T-cell (primary cell): ENCODE measurements at regions not wholly inside any gene's neighbourhood (a gene's known extent, or its start where the extent isn't known, plus 50 kb on each side); places are given as distances from the start of the nearest gene placed in this dataset.
"Not testable (repeated sequence)": the region's sequence is repeated elsewhere in the genome, so short reads cannot be mapped to it uniquely, and the experiment has no call there.

ENCODE experiments used
- ATAC-seq, 4 experiments: fragments of 200-7000 bp in 3 of 4; fragments of 150-1000 bp in 1 of 4; cut with Tn5 transposase; replicated peaks in 1 of 4; 1 replicate in 3 of 4; 2 replicates in 1 of 4; pipeline ENCODE4 v1.10.0; 2021; ENCODE audit warnings: moderate library complexity in 3 of 4, mild to moderate bottlenecking in 2 of 4, moderate number of reproducible peaks in 1 of 4
- CTCF ChIA-PET, 2 donors: fragments of 300-600 bp; sonication (Branson Sonifier 250); formaldehyde crosslinking; loops; one replicate each; lab custom pipeline; 2022; ENCODE audit warnings: antibody characterized with exemption in 2 of 2; lab: Charles Lee
- POLR2A ChIA-PET, 2 donors: fragments of 300-600 bp; sonication (Branson Sonifier 250); formaldehyde crosslinking; loops; one replicate each; lab custom pipeline; 2022; ENCODE audit warnings: antibody characterized with exemption in 2 of 2; lab: Charles Lee
- DNase-seq, 35 experiments: peaks; one replicate each; pipeline versions ENCODE4 v3.0.0 to v3.0.0-alpha.2; 2013 to 2023
- H3K27ac ChIP-seq: one replicate; pipeline ENCODE4 v1.5.1; 2013; ENCODE audit warnings: low read length
- H3K27me3 ChIP-seq, 2 experiments: replicated peaks in 1 of 2; 1 replicate in 1 of 2; 2 replicates in 1 of 2; pipeline versions ENCODE4 v1.6.1 to v1.7.0; 2013; ENCODE audit warnings: low read length in 1 of 2, mixed read lengths in 1 of 2; ENCODE audit not compliant: control insufficient read depth in 2 of 2, insufficient read depth in 2 of 2; ENCODE audit errors: extremely low read depth in 1 of 2
- H3K36me3 ChIP-seq, 2 donors: 1 replicate in 1 of 2; 2 replicates in 1 of 2; pipeline versions ENCODE4 v1.6.1 to v1.7.0; 2013; ENCODE audit warnings: low read length in 1 of 2; ENCODE audit not compliant: control insufficient read depth in 2 of 2, insufficient read depth in 1 of 2; ENCODE audit errors: extremely low read depth in 1 of 2
- H3K4me1 ChIP-seq, 2 experiments: 1 replicate in 1 of 2; 2 replicates in 1 of 2; pipeline versions ENCODE4 v1.6.1 to v1.7.0; 2013; ENCODE audit warnings: low read length in 2 of 2, mixed read lengths in 1 of 2; ENCODE audit not compliant: insufficient read depth in 2 of 2, control insufficient read depth in 1 of 2; ENCODE audit errors: extremely low read depth in 1 of 2
- H3K4me3 ChIP-seq, 2 donors: 1 replicate in 1 of 2; 2 replicates in 1 of 2; pipeline versions ENCODE4 v1.5.1 to v1.7.0; 2013; ENCODE audit warnings: mild to moderate bottlenecking in 2 of 2, low read length in 1 of 2, moderate library complexity in 1 of 2; ENCODE audit not compliant: control insufficient read depth in 1 of 2; ENCODE audit errors: extremely low read depth in 1 of 2
- H3K9me3 ChIP-seq: 2 replicates; pipeline ENCODE4 v1.7.0; 2013
- H3K27ac Mint-ChIP-seq, 2 donors: one replicate each; pipeline ENCODE4 v1.8.0; 2020 to 2021; ENCODE audit warnings: mild to moderate bottlenecking in 2 of 2, mixed read lengths in 2 of 2
- H3K27me3 Mint-ChIP-seq, 2 donors: one replicate each; pipeline ENCODE4 v1.8.0; 2021 to 2022; ENCODE audit warnings: mixed read lengths in 2 of 2
- H3K36me3 Mint-ChIP-seq: one replicate; pipeline ENCODE4 v1.8.0; 2021; ENCODE audit warnings: mixed read lengths
- H3K4me1 Mint-ChIP-seq, 3 donors: one replicate each; pipeline ENCODE4 v1.8.0; 2020 to 2022; ENCODE audit warnings: mixed read lengths in 3 of 3, mild to moderate bottlenecking in 1 of 3
- H3K4me3 Mint-ChIP-seq, 3 donors: one replicate each; pipeline ENCODE4 v1.8.0; 2020 to 2022; ENCODE audit warnings: mild to moderate bottlenecking in 3 of 3, mixed read lengths in 3 of 3, moderate library complexity in 3 of 3
- H3K9me3 Mint-ChIP-seq, 3 donors: one replicate each; pipeline ENCODE4 v1.8.0; 2020 to 2022; ENCODE audit warnings: mixed read lengths in 3 of 3
- WGBS: methylation state at CpG from one replicate; pipeline ENCODE4 v1.1.5; 2013; ENCODE audit warnings: missing lambda C conversion rate; ENCODE audit not compliant: insufficient coverage; 5-methylcytosine and 5-hydroxymethylcytosine counted together

DNA sequence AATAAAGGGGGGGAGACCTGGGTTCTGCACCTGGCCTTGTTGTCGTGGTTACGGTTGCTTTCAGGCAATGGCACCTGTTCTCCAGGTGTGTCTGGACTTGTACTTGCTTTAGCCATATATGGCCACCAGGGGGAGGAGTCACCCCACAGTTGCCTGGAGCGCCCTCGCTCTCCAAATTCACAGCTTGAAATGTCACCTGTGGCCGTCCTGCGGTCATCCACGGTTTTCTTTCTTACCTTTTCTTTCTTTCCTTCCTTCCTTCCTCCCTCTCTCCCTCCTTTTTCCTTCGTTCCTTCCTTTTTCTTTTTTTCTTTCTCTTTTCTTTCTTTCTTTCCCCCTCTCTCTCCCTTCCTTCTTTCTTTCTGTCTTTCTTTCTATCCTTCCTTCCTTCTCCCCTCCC, 157.2 kb upstream of the ZNF92 start:
- no peaks in the 10 kb centered on the region for H3K27me3 ChIP-seq
- no peak overlapping the region for H3K27ac Mint-ChIP-seq
- no peaks in the 10 kb centered on the region for H3K9me3 Mint-ChIP-seq
- no peak overlapping the region for H3K4me3 Mint-ChIP-seq
- ATAC-seq (peak; percentile 58 to 75 (median 66)), DNase-seq (peak in 34 of 35 experiments; percentile 11 to 79 (median 50))
- WGBS: 12% methylated on average over 8 of the region's 8 CpGs
- CTCF ChIA-PET: interaction anchor here (0.7 to 1.5 kb wide), 7 partner anchors 90 to 506 kb away, joined by 3 to 11 read pairs (median 4); no protein-coding TSS in a partner anchor
- peaks cover 4 to 9% (median 6%) of the 10 kb centered on the region in 3 donors for H3K4me1 Mint-ChIP-seq
- H3K4me1 ChIP-seq: no peaks in the 10 kb centered on the region
- no peaks in the 10 kb centered on the region for H3K36me3 ChIP-seq
- no peak overlapping the region for H3K27ac ChIP-seq
- POLR2A ChIA-PET: no interaction called here
- H3K36me3 Mint-ChIP-seq: no peaks in the 10 kb centered on the region
- H3K4me3 ChIP-seq: no peak overlapping the region
- peaks cover 0 to 3% of the 10 kb centered on the region in 2 donors for H3K27me3 Mint-ChIP-seq
- H3K9me3 ChIP-seq: no peaks in the 10 kb centered on the region

GRCh38 chr7:65213260-65213659, 160.4 kb upstream of the ZNF92 start:
- H3K27ac ChIP-seq, H3K36me3 Mint-ChIP-seq, H3K27ac Mint-ChIP-seq, H3K9me3 Mint-ChIP-seq, H3K27me3 Mint-ChIP-seq, H3K36me3 ChIP-seq, H3K4me3 ChIP-seq, POLR2A ChIA-PET, H3K4me1 Mint-ChIP-seq, CTCF ChIA-PET, H3K27me3 ChIP-seq, H3K4me1 ChIP-seq, H3K9me3 ChIP-seq, H3K4me3 Mint-ChIP-seq, DNase-seq, ATAC-seq: not testable (repeated sequence)
- no CpG with 5 or more reads among the region's 1 CpG for WGBS

DNA sequence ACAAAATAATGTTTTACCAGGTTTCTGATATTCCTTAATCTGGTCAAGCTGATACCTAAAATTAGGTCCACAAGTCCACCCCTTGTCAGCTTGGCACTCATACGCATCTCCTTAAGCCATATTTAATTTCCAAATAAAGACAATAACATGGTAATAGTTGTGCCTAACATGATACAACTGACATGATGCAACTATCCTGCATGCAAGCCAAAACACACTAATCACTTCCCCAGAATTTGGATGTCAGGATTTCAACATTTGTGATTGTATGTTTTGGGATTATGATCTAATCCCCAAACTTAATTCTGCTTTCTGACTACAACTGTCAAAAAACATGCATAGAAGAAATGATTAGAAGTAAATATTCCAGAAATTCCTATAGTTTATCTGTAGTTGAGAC, 174.4 kb upstream of the ZNF92 start:
- H3K27me3 Mint-ChIP-seq, CTCF ChIA-PET, H3K27ac ChIP-seq, H3K9me3 ChIP-seq, ATAC-seq, H3K4me1 Mint-ChIP-seq, H3K36me3 ChIP-seq, H3K36me3 Mint-ChIP-seq, POLR2A ChIA-PET, H3K27me3 ChIP-seq, H3K27ac Mint-ChIP-seq, H3K4me1 ChIP-seq, H3K4me3 ChIP-seq, DNase-seq, H3K4me3 Mint-ChIP-seq, H3K9me3 Mint-ChIP-seq: not testable (repeated sequence)
- no CpG with 5 or more reads among the region's 1 CpG for WGBS

- H3K4me1 ChIP-seq, H3K36me3 ChIP-seq, H3K4me1 Mint-ChIP-seq, H3K36me3 Mint-ChIP-seq, ATAC-seq, H3K9me3 Mint-ChIP-seq, H3K4me3 ChIP-seq, H3K27ac Mint-ChIP-seq, CTCF ChIA-PET, H3K4me3 Mint-ChIP-seq, H3K9me3 ChIP-seq, POLR2A ChIA-PET, DNase-seq, H3K27ac ChIP-seq, H3K27me3 ChIP-seq, H3K27me3 Mint-ChIP-seq: not testable (repeated sequence)
- WGBS: 80% methylated on average over 1 of the region's 8 CpGs
These were observed 180.2 kb upstream of the ZNF92 start for GRCh38 chr7:65193334-65194058.

GRCh38 chr7:65177041-65177440, 170.6 kb upstream of the ERV3-1 start:
- POLR2A ChIA-PET, H3K9me3 Mint-ChIP-seq, CTCF ChIA-PET, H3K4me3 Mint-ChIP-seq, H3K4me1 ChIP-seq, H3K4me1 Mint-ChIP-seq, H3K36me3 Mint-ChIP-seq, H3K9me3 ChIP-seq, H3K27me3 Mint-ChIP-seq, DNase-seq, H3K27me3 ChIP-seq, H3K4me3 ChIP-seq, H3K36me3 ChIP-seq, ATAC-seq, H3K27ac Mint-ChIP-seq, H3K27ac ChIP-seq: not testable (repeated sequence)
- no CpG with 5 or more reads among the region's 5 CpGs for WGBS

GRCh38 chr7:65150105-65150504, 143.6 kb upstream of the ERV3-1 start:
- H3K27ac ChIP-seq, ATAC-seq, H3K27ac Mint-ChIP-seq, CTCF ChIA-PET, H3K27me3 Mint-ChIP-seq, H3K4me1 ChIP-seq, POLR2A ChIA-PET, H3K36me3 Mint-ChIP-seq, DNase-seq, H3K4me3 ChIP-seq, H3K27me3 ChIP-seq, H3K9me3 ChIP-seq, H3K4me3 Mint-ChIP-seq, H3K9me3 Mint-ChIP-seq, H3K36me3 ChIP-seq, H3K4me1 Mint-ChIP-seq: not testable (repeated sequence)
- no CpG with 5 or more reads among the region's 3 CpGs for WGBS
